OCI-M1 (cell line): ENCODE measurements at regions not wholly inside any gene's neighbourhood (a gene's known extent, or its start where the extent isn't known, plus 50 kb on each side); places are given as distances from the start of the nearest gene placed in this dataset.
"Not testable (repeated sequence)": the region's sequence is repeated elsewhere in the genome, so short reads cannot be mapped to it uniquely, and the experiment has no call there.

Experiments
- DNase-seq: peaks from one replicate; lab custom pipeline; 2025; lab: John Stamatoyannopoulos, UW

- DNase-seq: no peak
Observed at GRCh38 chr13:42398533-42398932, 126.6 kb downstream of the AKAP11 start.

GRCh38 chr13:42400188-42400833 is 128.4 kb downstream of the AKAP11 start:
- DNase-seq: no peak

DNA sequence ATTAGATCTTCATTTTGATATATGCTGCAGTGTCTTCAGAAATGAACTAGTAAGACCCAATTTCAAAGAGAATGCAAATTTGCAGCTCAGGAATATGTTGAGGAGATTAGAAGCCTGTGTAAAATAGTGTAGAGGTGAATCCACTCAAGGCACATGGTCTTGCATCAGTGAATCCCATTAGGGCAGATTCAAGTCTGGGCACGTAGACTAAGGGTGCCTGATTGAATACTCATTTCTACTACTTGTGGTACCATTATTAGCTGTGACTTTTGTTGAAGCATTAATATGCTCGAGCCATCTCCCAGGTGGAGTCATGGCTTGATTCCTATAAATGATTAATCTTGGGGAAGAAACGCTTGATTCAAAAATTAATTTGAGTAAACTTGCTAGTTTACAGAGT is 129.4 kb downstream of the AKAP11 start:
- no peak for DNase-seq

- no peak for DNase-seq
Observed at GRCh38 chr13:42405665-42406390, 133.9 kb downstream of the AKAP11 start.

DNA sequence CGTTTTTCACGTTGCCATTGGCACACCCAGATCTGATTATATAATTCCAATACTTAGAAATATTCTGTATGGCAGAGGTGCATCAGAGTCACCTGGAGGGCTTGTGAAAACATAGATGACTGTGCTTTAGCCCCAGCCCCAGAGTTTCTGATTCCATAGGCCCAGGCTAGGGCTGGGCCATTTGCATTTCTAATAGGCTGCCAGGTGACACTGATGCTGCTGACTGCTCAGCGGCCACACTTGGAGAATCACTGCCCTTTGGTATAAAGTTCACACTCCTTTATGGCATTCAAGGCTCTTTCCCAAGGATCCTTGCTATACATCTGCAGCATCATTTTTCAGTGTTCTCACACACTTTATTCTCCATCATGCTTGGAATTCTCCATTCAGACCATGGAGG is 137.1 kb downstream of the AKAP11 start:
- no peak for DNase-seq

DNA sequence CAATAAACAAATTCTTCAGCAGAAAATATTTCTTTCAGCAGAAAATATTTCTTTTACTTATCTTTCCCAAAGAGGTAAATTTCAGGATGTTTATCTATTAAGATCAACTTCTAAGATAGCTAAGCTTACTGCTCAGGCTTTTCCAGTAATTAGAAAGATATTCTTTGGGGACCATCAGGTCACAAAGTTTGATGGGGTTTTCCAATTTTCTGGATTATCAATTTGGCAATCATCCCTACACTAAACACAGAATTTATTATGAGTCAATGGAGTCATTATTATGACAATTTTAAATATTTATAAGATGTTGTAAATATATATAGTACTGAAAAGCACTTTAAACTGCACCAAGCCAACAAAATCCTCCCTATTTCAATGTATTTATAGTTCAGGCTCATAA is 137.6 kb downstream of the AKAP11 start:
- DNase-seq: no peak

DNA sequence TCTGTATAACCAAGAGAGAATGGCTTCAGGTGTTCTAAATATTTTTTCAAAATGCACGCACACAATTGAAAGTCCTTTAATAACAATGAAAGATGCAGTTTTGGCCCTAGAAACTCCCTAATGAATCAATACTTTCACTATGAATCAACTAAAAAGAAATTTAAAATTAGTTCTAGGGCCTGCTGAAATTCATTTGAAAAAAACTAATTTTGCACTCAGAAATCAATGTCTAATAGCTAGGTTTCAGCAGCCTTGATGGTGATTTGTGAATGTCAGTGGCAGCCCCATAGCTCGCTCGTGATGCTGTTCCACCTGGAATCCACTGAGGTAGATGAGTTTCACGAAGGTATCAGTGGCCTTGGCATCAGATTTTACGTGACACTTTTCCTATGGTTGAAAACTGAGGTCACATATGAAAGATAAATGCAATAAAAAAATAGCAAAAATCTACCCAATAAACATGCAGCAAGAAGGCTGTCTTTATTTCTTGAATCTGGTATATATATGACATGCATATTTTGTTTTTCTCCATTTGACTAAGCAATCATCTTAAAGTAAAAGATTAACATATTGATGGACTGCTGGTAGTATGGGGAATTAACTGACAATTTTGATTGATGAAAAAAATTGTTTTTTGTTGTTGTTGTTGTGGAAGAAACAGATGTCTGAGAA is 141.0 kb downstream of the AKAP11 start:
- DNase-seq: no peak

- DNase-seq: no peak
Observed at GRCh38 chr13:42413484-42413815, 141.5 kb downstream of the AKAP11 start.

DNA sequence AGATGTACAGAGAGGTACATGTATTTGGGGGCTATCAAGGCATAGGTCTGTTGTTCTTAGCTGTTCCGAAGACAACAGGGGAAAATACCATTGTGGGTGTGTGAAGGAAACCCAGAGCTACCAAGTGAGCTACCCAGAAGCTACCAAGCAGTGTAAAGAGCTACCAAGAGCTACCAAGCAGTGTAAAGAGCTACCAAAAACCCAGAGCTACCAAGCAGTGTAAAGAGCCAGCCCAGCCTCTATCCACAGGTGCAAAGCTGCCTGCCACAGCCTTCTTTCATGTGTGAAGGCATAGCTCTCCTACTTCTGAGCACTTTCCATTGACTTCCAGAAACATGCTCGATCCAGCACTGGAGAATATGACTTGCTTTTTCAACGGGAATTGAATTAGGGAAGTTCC is 145.7 kb downstream of the AKAP11 start:
- DNase-seq: no peak

DNA sequence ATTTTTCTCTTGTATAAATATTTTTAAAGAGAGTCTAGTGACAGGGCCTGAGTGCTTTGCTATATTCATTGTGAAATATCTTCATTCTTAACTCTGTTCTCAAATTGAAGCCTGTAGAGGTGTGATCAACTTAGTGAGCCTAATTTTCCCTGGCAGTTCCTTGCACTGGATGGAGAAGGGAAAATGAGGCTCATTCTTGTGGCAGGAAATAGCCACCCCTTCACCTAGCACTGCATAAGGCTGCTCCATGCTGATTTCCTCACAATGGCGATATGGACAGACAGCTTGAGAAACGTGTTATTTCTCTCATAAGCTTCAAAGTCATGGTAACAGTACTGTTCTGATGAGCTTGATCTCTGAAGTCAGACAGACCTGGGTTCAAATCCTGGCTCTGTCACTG is 146.2 kb downstream of the AKAP11 start:
- DNase-seq: no peak

DNA sequence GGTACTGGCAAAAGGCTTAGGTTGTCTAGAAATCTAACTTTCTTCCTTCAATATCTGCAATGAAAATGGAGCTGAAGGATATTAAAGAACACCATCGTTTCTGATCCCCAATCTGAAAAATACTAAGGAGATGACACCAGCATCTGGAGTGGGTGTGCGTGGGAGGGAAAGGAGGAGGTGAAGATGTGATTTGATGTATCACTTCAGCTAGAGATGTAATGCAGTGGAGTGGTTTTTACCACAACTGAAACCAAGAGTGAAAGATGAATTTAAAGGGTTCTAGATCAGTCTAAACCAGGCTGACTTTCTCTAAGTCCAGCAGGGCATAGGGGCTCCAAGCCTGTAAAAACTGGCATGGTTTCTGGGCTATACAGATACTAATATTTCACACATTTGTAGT is 148.4 kb downstream of the AKAP11 start:
- DNase-seq: no peak

DNA sequence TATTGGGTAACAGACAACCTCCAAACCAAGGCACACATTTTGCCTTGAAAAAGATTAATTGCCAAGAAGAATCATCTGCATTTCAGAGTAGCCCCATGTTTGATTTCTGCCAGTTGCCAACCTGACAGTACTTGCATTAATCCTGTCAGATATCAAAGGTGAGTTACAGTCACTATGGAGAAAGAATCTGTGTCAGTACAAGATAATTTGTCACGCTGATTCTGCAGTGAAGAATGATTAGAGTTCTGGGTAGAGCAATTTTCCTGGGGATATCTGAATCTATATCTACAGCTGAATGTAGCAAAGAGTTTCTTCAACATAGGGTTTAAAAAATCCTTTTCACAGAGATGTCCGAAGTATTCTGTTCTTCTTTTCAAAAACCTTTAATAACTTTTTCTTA is 150.7 kb downstream of the AKAP11 start:
- DNase-seq: no peak

DNA sequence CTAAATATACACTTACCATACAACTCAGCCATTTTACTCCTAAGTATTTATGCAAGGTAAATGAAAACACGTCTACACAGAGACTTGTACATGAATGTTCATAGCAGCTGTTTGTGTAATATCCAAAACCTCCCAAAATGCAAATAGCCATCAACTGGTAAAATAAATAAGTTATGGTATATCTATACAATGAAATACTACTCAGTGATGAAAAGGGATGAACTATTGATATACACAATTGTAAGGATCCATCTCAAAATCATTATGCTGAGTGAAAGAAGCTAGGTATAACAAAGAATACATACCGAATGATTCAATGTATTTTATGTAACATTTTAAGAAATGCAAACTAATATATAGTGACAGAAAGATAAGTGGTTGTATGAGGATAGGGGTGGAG is 149.8 kb upstream of the TNFSF11 start:
- no peak for DNase-seq

DNA sequence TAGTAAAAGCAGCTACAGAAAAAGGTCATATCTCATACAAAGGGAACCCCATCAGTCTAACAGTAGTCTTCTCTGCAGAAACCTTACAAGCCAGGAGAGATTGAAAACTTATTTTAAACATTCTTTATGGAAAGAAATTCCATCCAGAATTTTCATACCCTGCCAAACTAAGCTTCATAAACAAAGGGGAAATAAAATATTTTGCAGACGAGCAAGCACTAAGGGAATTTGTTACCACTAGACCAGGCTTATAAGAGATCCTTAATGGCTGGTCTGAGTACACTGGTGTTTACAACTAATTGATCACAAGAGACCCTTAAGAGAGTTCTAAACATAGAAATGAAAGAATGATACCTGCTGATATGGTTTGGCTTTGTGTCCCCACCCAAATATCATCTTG is 128.6 kb upstream of the TNFSF11 start:
- DNase-seq: no peak

DNA sequence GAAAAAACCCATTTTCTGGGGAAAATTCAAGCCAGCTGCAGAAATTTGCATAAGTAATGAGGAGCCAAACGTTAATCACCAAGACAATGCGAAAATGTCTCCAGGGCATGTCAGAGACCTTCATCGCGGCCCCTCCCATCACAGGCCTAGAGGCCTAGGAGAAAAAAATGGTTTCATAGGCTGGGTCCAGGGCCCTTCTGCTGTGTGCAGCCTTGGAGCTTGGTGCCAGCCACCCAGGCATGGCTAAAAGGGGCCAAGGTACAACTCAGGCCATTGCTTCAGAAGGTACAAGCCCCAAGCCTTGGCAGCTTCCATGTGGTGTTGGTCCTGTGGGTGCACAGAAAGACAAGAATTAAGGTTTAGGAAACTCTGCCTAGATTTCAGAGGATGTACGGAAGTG is 127.4 kb upstream of the TNFSF11 start:
- DNase-seq: not testable (repeated sequence)

GRCh38 chr13:42453091-42453645 is 120.8 kb upstream of the TNFSF11 start:
- no peak for DNase-seq

DNA sequence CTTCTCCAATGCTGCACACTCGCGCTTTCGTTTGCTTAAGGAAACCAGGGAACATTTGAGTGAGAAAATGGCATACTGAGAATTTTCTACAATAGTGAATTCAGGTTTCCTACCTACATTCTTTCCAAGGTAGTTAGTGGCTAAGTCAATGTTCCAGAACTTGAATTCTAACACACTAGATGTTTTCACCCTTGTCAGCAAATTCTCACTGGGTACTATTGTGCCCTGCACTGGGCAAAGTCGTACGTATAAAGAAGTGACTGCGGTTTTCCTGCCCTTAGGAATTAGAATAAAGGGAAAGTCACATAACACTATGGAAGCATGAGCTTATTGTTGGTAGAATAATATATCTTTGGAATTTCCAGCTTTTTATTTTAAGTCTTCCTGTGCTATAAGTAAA is 119.2 kb upstream of the TNFSF11 start:
- no peak for DNase-seq

- no peak for DNase-seq
Observed at GRCh38 chr13:42458193-42458592, 115.8 kb upstream of the TNFSF11 start.

GRCh38 chr13:42466123-42466522 is 107.8 kb upstream of the TNFSF11 start:
- no peak for DNase-seq

DNA sequence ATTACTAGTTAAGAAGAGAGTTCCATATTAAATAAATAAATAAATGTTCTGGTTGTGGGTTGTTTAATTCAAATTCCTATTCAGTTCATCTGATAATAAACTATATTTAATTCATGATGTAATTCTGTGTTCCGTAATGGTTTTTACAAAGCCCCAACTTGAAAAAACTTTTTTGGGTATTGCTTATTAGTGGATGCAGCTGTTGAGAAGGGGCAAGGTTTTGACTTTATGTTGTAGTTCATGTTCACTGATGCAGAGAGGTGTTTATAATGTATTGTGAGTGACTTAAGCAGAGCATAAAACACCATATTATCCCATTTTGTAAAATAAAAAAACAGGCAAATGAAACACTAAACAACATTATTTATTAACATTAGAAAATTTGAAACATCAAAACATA is 107.3 kb upstream of the TNFSF11 start:
- DNase-seq: no peak

- no peak for DNase-seq
Observed at GRCh38 chr13:42474954-42475353, 99.0 kb upstream of the TNFSF11 start.

DNA sequence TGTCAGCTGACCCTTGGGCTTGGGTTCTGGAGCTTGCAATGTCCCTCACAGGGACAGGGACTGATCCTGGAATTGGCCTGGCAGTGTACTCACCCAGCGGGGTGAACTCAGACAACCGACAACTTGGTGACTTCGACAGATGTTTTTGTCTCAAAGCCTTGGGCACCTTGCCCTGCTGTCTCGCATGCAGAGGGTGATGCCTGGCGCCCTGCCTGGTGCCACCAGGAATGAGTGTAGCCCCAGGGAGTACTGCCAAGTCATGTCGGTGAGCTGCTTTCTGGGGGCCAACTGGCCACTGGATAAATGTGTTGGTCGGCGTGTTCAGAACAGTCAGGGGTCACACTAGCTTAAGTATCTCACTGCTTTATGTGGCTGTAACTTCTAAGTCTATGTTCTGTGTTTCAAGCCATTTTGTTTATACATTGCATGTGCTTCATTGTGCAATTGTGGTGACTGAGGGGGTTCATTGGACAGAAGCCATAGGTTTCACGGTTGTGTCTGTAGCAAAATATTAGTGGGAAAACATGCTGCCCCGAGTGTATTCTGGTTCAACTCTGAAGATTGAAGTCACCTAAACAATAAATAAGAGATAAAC is 96.3 kb upstream of the TNFSF11 start:
- no peak for DNase-seq
